Chondrocyte (in vitro differentiated cells): ENCODE measurements at regions not wholly inside any gene's neighbourhood (a gene's known extent, or its start where the extent isn't known, plus 50 kb on each side); places are given as distances from the start of the nearest gene placed in this dataset.
A peak's percentile ranks its signal among the peaks of the same experiment; 100 is the strongest.
"Not testable (repeated sequence)": the region's sequence is repeated elsewhere in the genome, so short reads cannot be mapped to it uniquely, and the experiment has no call there.

Source experiments
- DNase-seq: peaks from one replicate; pipeline ENCODE4 v3.0.0; 2021; ENCODE audit warnings: mixed read lengths, low spot score
- H3K27ac Mint-ChIP-seq: one replicate; pipeline ENCODE4 v1.8.0; 2021; ENCODE audit warnings: mild to moderate bottlenecking, moderate library complexity, mixed read lengths; ENCODE audit not compliant: unreplicated experiment
- H3K27me3 Mint-ChIP-seq: 2 replicates; pipeline ENCODE4 v1.8.0; 2021; ENCODE audit warnings: low read depth, mixed read lengths
- H3K36me3 Mint-ChIP-seq: 2 replicates; pipeline ENCODE4 v1.8.0; 2021; ENCODE audit warnings: low read depth, mixed read lengths
- H3K4me1 Mint-ChIP-seq: 2 replicates; pipeline ENCODE4 v1.8.0; 2021; ENCODE audit warnings: low read depth, mild to moderate bottlenecking, mixed read lengths
- H3K4me3 Mint-ChIP-seq: one replicate; pipeline ENCODE4 v1.8.0; 2021; ENCODE audit warnings: mild to moderate bottlenecking, moderate library complexity, mixed read lengths; ENCODE audit not compliant: unreplicated experiment
- H3K9me3 Mint-ChIP-seq: 2 replicates; pipeline ENCODE4 v1.8.0; 2021; ENCODE audit warnings: low read depth, mixed read lengths
- CTCF ChIP-seq: fragments of 200-600 bp; sonication (generic); IDR thresholded peaks from 2 replicates; pipeline ENCODE4 v1.5.0; 2021; ENCODE audit warnings: antibody characterized with exemption, mild to moderate bottlenecking, moderate library complexity

- Mint-ChIP-seq H3K4me3 (no peak overlapping the region), H3K4me1 (peaks cover 11% of the 10 kb centered on the region)
These were observed 511.0 kb downstream of the CSNK1G3 start for GRCh38 chr5:124022966-124023365.

GRCh38 chr5:124021776-124022175 lies 509.8 kb downstream of the CSNK1G3 start:
- no peak for TF ChIP-seq CTCF
- no peak overlapping the region for H3K4me3 Mint-ChIP-seq
- H3K9me3 Mint-ChIP-seq = peaks cover 15% of the 10 kb centered on the region
- peaks cover 2% of the 10 kb centered on the region for H3K36me3 Mint-ChIP-seq
- no peak overlapping the region for H3K27ac Mint-ChIP-seq
- H3K27me3 Mint-ChIP-seq = peaks cover 1% of the 10 kb centered on the region
- H3K4me1 Mint-ChIP-seq = peaks cover 11% of the 10 kb centered on the region
- DNase-seq = no peak

More at GRCh38 chr5:124022966-124023365, 511.0 kb downstream of the CSNK1G3 start:
- Mint-ChIP-seq H3K27ac (no peak overlapping the region), H3K9me3 (peaks cover 15% of the 10 kb centered on the region), H3K36me3 (peaks cover 2% of the 10 kb centered on the region), H3K27me3 (peaks cover 1% of the 10 kb centered on the region)
- DNase-seq = no peak
- no peak for TF ChIP-seq CTCF

- no peak for DNase-seq
- H3K4me1 Mint-ChIP-seq = peaks cover 11% of the 10 kb centered on the region
These were observed 509.2 kb downstream of the CSNK1G3 start for GRCh38 chr5:124021066-124021641.

GRCh38 chr5:124017321-124017720 lies 505.3 kb downstream of the CSNK1G3 start:
- H3K27me3 Mint-ChIP-seq, DNase-seq, H3K4me3 Mint-ChIP-seq, H3K27ac Mint-ChIP-seq, H3K36me3 Mint-ChIP-seq: not testable (repeated sequence)
- Mint-ChIP-seq H3K4me1 (peaks cover 11% of the 10 kb centered on the region), H3K9me3 (peaks cover 15% of the 10 kb centered on the region)

More at GRCh38 chr5:124021066-124021641, 509.2 kb downstream of the CSNK1G3 start:
- peaks cover 1% of the 10 kb centered on the region for H3K27me3 Mint-ChIP-seq
- H3K27ac Mint-ChIP-seq = no peak overlapping the region
- H3K36me3 Mint-ChIP-seq = peaks cover 2% of the 10 kb centered on the region
- H3K9me3 Mint-ChIP-seq = peaks cover 15% of the 10 kb centered on the region
- peak; percentile 68 for TF ChIP-seq CTCF
- H3K4me3 Mint-ChIP-seq = no peak overlapping the region

GRCh38 chr5:124007675-124008398 lies 495.9 kb downstream of the CSNK1G3 start:
- Mint-ChIP-seq H3K36me3 (peaks cover 9% of the 10 kb centered on the region), H3K27me3 (no peaks in the 10 kb centered on the region), H3K4me1 (no peaks in the 10 kb centered on the region), H3K4me3 (no peak overlapping the region), H3K9me3 (peaks cover 22% of the 10 kb centered on the region), H3K27ac (peak overlapping the region; percentile 17)
- DNase-seq = no peak
- TF ChIP-seq CTCF = no peak
